ENCODE measurements at regions not wholly inside any gene's neighbourhood (a gene's known extent, or its start where the extent isn't known, plus 50 kb on each side); places are given as distances from the start of the nearest gene placed in this dataset.

DNA sequence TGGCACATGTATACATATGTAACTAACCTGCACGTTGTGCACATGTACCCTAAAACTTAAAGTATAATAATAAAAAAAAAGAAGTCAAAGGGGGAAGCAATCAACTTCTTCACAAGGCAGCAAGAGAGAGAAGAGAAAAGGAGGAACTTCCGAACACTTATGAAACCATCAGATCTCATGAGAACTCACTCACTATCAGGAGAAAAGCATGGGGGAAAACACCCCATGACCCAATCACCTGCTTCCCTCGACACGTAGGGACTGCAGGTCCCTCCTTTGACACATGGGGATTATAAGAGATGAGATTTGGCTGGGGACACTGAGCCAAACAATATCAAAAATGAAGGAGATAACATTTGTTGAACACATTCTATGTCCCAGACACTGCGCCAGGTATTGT, 94.8 kb upstream of the PHACTR1 start:
- POLR2A ChIA-PET, result no interaction called here
- intact Hi-C loops (cut with micrococcal nuclease; ENCODE audit: unreplicated experiment), result no loop called here
- no peak overlapping the region for H3K4me3 Mint-ChIP-seq (ENCODE audit: unreplicated experiment)
- Histone ChIP-seq H3K27me3 (replicated peaks; ENCODE audit: control insufficient read depth, insufficient read depth, low read length) (no peaks in the 10 kb centered on the region), H3K4me1 (no peaks in the 10 kb centered on the region), H3K4me3 (ENCODE audit: low read depth, low read length) (no peak overlapping the region), H3K9me3 (no peaks in the 10 kb centered on the region), H3K36me3 (ENCODE audit: control insufficient read depth, insufficient read depth, low read length) (no peaks in the 10 kb centered on the region)
- no peaks in the 10 kb centered on the region for H3K9me3 Mint-ChIP-seq (ENCODE audit: unreplicated experiment)
- BruUV-seq (replicated peaks), result no TSS peak
- no peaks in the 10 kb centered on the region for H3K36me3 Mint-ChIP-seq (ENCODE audit: insufficient read depth, unreplicated experiment)
- CTCF ChIA-PET, result no interaction called here
- DNase-seq, result no peak
- H3K4me1 Mint-ChIP-seq (ENCODE audit: low read depth, unreplicated experiment), result no peaks in the 10 kb centered on the region
- no peak overlapping the region for H3K27ac Mint-ChIP-seq (ENCODE audit: unreplicated experiment)
- no peaks in the 10 kb centered on the region for H3K27me3 Mint-ChIP-seq (ENCODE audit: insufficient read depth, unreplicated experiment)
- TF ChIP-seq, protein P1, sequence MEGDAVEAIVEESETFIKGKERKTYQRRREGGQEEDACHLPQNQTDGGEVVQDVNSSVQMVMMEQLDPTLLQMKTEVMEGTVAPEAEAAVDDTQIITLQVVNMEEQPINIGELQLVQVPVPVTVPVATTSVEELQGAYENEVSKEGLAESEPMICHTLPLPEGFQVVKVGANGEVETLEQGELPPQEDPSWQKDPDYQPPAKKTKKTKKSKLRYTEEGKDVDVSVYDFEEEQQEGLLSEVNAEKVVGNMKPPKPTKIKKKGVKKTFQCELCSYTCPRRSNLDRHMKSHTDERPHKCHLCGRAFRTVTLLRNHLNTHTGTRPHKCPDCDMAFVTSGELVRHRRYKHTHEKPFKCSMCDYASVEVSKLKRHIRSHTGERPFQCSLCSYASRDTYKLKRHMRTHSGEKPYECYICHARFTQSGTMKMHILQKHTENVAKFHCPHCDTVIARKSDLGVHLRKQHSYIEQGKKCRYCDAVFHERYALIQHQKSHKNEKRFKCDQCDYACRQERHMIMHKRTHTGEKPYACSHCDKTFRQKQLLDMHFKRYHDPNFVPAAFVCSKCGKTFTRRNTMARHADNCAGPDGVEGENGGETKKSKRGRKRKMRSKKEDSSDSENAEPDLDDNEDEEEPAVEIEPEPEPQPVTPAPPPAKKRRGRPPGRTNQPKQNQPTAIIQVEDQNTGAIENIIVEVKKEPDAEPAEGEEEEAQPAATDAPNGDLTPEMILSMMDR (IDR thresholded peaks at IDR 0.05; ENCODE audit: insufficient read depth in 1 of 2, low read depth in 1 of 2, low read length in 1 of 2, severe bottlenecking in 1 of 2, unreplicated experiment in 1 of 2), result no peak

DNA sequence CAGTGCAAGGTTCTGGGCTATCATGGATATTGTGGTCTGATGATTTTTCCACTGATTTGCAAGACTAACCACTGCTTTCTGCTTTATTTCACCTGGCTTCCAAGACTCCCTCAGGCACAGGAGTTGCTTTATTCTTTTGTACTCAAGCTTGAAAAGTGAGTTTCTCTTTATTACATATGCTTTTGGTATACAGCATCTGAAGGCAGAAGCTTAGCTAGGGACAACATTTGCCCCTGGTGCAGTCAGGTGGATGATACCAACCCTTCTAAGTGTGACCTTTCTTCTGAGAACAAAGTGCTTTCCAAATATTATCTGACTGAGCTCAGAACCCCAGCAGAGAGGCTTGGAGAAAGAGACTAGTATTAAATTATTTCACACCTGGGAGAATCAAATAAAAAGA, 94.0 kb upstream of the PHACTR1 start:
- H3K27ac Mint-ChIP-seq (ENCODE audit: unreplicated experiment), result no peak overlapping the region
- intact Hi-C loops (cut with micrococcal nuclease; ENCODE audit: unreplicated experiment), result no loop called here
- Histone ChIP-seq H3K36me3 (ENCODE audit: control insufficient read depth, insufficient read depth, low read length) (no peaks in the 10 kb centered on the region), H3K9me3 (no peaks in the 10 kb centered on the region), H3K4me1 (no peaks in the 10 kb centered on the region), H3K27me3 (replicated peaks; ENCODE audit: control insufficient read depth, insufficient read depth, low read length) (no peaks in the 10 kb centered on the region), H3K4me3 (ENCODE audit: low read depth, low read length) (no peak overlapping the region)
- BruUV-seq (replicated peaks), result no TSS peak
- no peaks in the 10 kb centered on the region for H3K36me3 Mint-ChIP-seq (ENCODE audit: insufficient read depth, unreplicated experiment)
- ChIA-PET POLR2A (no interaction called here), CTCF (interaction anchor here (0.5 kb wide), 1 partner anchor 335 kb away, joined by 4 read pairs; no protein-coding TSS in a partner anchor)
- TF ChIP-seq, protein P1 (IDR thresholded peaks at IDR 0.05; ENCODE audit: insufficient read depth in 1 of 2, low read depth in 1 of 2, low read length in 1 of 2, severe bottlenecking in 1 of 2, unreplicated experiment in 1 of 2), result no peak
- no peaks in the 10 kb centered on the region for H3K4me1 Mint-ChIP-seq (ENCODE audit: low read depth, unreplicated experiment)
- no peak for DNase-seq
- no peaks in the 10 kb centered on the region for H3K27me3 Mint-ChIP-seq (ENCODE audit: insufficient read depth, unreplicated experiment)
- no peaks in the 10 kb centered on the region for H3K9me3 Mint-ChIP-seq (ENCODE audit: unreplicated experiment)
- H3K4me3 Mint-ChIP-seq (ENCODE audit: unreplicated experiment), result no peak overlapping the region

DNA sequence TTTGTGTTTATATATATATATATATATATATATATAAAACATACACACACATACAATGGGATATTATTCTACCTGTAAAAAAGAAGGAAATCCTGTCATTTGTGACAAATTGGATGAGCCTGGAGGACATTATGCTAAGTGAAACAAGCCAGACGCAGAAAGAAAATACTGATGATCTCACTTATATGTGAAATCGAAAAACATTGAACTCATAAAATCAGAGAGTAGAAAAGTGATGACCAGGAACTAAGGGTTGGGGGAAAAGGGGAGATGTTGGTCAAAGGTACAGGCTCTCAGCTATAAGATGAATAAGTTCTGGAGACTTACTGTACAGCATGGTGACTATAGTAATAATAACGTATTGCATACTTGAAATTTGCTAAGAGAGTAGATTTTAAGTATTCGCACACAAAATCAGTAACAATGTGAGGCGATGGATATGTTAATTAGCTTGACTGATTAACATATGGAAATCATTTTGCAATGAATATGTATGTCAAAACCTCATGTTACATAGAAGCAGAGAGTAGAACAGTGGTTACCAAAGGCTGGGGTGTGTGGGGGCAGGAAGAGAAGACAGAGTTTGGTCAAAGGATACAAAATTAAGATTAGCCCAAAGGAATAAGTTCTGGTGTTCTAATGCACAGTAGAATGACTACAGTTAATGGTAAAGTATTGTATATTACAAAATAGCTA, 92.3 kb upstream of the PHACTR1 start:
- no peaks in the 10 kb centered on the region for H3K4me1 ChIP-seq
- no peaks in the 10 kb centered on the region for H3K27me3 ChIP-seq (replicated peaks; ENCODE audit: control insufficient read depth, insufficient read depth, low read length)
- intact Hi-C loops (cut with micrococcal nuclease; ENCODE audit: unreplicated experiment), result no loop called here
- TF ChIP-seq, protein P1 (IDR thresholded peaks at IDR 0.05; ENCODE audit: insufficient read depth in 1 of 2, low read depth in 1 of 2, low read length in 1 of 2, severe bottlenecking in 1 of 2, unreplicated experiment in 1 of 2), result no peak
- Mint-ChIP-seq H3K27me3 (ENCODE audit: insufficient read depth, unreplicated experiment) (no peaks in the 10 kb centered on the region), H3K27ac (ENCODE audit: unreplicated experiment) (no peak overlapping the region), H3K4me3 (ENCODE audit: unreplicated experiment) (no peak overlapping the region), H3K9me3 (ENCODE audit: unreplicated experiment) (no peaks in the 10 kb centered on the region), H3K4me1 (ENCODE audit: low read depth, unreplicated experiment) (no peaks in the 10 kb centered on the region), H3K36me3 (ENCODE audit: insufficient read depth, unreplicated experiment) (no peaks in the 10 kb centered on the region)
- no peak overlapping the region for H3K4me3 ChIP-seq (ENCODE audit: low read depth, low read length)
- H3K9me3 ChIP-seq, result no peaks in the 10 kb centered on the region
- H3K36me3 ChIP-seq (ENCODE audit: control insufficient read depth, insufficient read depth, low read length), result no peaks in the 10 kb centered on the region
- no peak for DNase-seq
- BruUV-seq (replicated peaks), result no TSS peak
- POLR2A ChIA-PET, result no interaction called here
- CTCF ChIA-PET, result no interaction called here
